Sigmoid colon (tissue), 6 donors: ENCODE measurements at regions not wholly inside any gene's neighbourhood (a gene's known extent, or its start where the extent isn't known, plus 50 kb on each side); places are given as distances from the start of the nearest gene placed in this dataset.

Experiments used
- DNase-seq: peaks from one replicate; pipeline ENCODE4 v3.0.0-alpha.2; 2019
- H3K27ac ChIP-seq, 4 donors: fragments of 200-600 bp; sonication (generic); one replicate each; pipeline ENCODE4 v1.5.1; 2016 to 2019; ENCODE audit warnings: mild to moderate bottlenecking in 1 of 4
- H3K27me3 ChIP-seq, 3 donors: fragments of 200-600 bp; sonication (generic); one replicate each; pipeline ENCODE4 v1.5.1; 2019; ENCODE audit warnings: mild to moderate bottlenecking in 1 of 3
- H3K36me3 ChIP-seq, 4 donors: fragments of 200-600 bp; sonication (generic); one replicate each; pipeline ENCODE4 v1.5.1; 2016 to 2019
- H3K4me1 ChIP-seq, 4 donors: fragments of 200-600 bp; sonication (generic); one replicate each; pipeline ENCODE4 v1.5.1; 2017 to 2019
- H3K4me3 ChIP-seq, 4 donors: fragments of 200-600 bp; sonication (generic); one replicate each; pipeline ENCODE4 v1.5.1; 2017 to 2019; ENCODE audit warnings: mild to moderate bottlenecking in 2 of 4, moderate library complexity in 1 of 4
- H3K9me3 ChIP-seq, 4 donors: fragments of 200-600 bp in 3 of 4; sonication (generic) in 3 of 4; one replicate each; pipeline versions ENCODE4 v1.5.1 to v1.6.1; 2013 to 2019
- CTCF ChIP-seq, 4 experiments: fragments of 450-650 bp in 3 of 4; fragments of 200-600 bp in 1 of 4; IDR thresholded peaks; one replicate each; pipeline ENCODE4 v1.5.1; 2016 to 2019; ENCODE audit warnings: antibody characterized with exemption in 4 of 4, mild to moderate bottlenecking in 3 of 4, moderate library complexity in 2 of 4
- EP300 ChIP-seq, 4 donors: sonication (generic); formaldehyde crosslinking; IDR thresholded peaks; one replicate each; pipeline ENCODE4 v1.6.1; 2017; ENCODE audit warnings: antibody characterized with exemption in 4 of 4
- POLR2A ChIP-seq, 2 donors: fragments of 450-650 bp; IDR thresholded peaks; one replicate each; pipeline ENCODE4 v1.6.1; 2016; ENCODE audit warnings: antibody characterized with exemption in 2 of 2, mild to moderate bottlenecking in 2 of 2, moderate library complexity in 2 of 2
- POLR2AphosphoS5 ChIP-seq, 4 donors: sonication (generic); formaldehyde crosslinking; IDR thresholded peaks; one replicate each; pipeline ENCODE4 v1.6.1; 2017; ENCODE audit warnings: antibody characterized with exemption in 4 of 4
- WGBS, 2 donors: extraction: QIAGEN DNeasy Blood & Tissue Kit; methylation state at CpG; one replicate each; pipeline ENCODE4 v1.1.7; 2013; 5-methylcytosine and 5-hydroxymethylcytosine counted together
- intact Hi-C: fragments of 100-400 bp; cut with DNase I; formaldehyde crosslinking; loops from one replicate; pipeline ENCODE4 v1.15.1; 2023
- donor health status: healthy with polysubstance abuse.
- donor health status: healthy.

DNA sequence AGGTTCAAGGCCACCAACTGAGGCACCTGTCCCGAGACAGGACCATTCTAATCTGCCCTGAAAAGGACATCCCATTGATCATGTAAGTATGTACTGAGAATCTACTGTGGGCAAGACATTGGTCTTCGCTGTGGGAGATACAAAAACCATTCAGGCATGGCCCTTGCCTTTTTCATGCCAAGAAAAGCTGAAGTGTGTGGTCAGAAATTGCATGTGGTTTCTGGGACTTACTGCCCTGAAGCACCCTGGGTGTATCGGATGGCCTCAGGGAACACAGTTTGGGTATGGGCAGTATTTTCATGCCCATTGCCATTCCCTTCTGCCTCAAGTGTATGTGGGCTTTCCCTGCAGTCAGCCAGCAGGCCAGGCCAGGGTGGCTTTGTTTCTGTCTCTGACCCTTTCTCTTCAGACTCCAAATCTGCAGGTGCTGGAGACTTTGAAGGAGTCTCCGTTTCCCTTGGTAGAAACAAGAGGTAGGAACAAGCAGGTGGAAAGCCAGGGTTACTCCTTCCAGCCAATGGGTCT is 285.7 kb downstream of the ZEB1 start:
- intact Hi-C loops = loop anchor here (5.0 kb wide), 4 partner anchors 153 to 572 kb away; partner anchors contain the start of gene ZNF438
- WGBS, 2 donors = 93 to 95% methylated on average over 4 of the region's 4 CpGs
- TF ChIP-seq POLR2A (IDR thresholded peaks at IDR 0.05) (no peak), CTCF (IDR thresholded peaks at IDR 0.05) (no peak), EP300 (IDR thresholded peaks at IDR 0.05) (no peak), POLR2AphosphoS5 (IDR thresholded peaks at IDR 0.05) (no peak)

GRCh38 chr10:31604096-31604495 is 285.1 kb downstream of the ZEB1 start:
- no peaks in the 10 kb centered on the region for H3K36me3 ChIP-seq
- WGBS, 2 donors = 74 to 78% methylated on average over 12 of the region's 12 CpGs
- TF ChIP-seq EP300 (IDR thresholded peaks at IDR 0.05) (no peak), POLR2A (IDR thresholded peaks at IDR 0.05) (no peak), POLR2AphosphoS5 (IDR thresholded peaks at IDR 0.05) (no peak), CTCF (IDR thresholded peaks at IDR 0.05) (no peak)
- H3K27ac ChIP-seq = peak overlapping the region; percentile 86 to 93 (median 90)
- intact Hi-C loops = loop anchor here (5.0 kb wide), 4 partner anchors 153 to 572 kb away; partner anchors contain the start of gene ZNF438
- peaks cover 0 to 56% (median 38%) of the 10 kb centered on the region in 4 donors for H3K4me1 ChIP-seq
- H3K4me3 ChIP-seq = peak overlapping the region in 3 of 4 donors; percentile 66 to 74 (median 66)
- DNase-seq = peak; percentile 82
- H3K9me3 ChIP-seq = no peaks in the 10 kb centered on the region
- no peaks in the 10 kb centered on the region for H3K27me3 ChIP-seq

More for the DNA sequence above, 285.7 kb downstream of the ZEB1 start:
- Histone ChIP-seq H3K27me3 (no peaks in the 10 kb centered on the region), H3K36me3 (no peaks in the 10 kb centered on the region), H3K9me3 (no peaks in the 10 kb centered on the region), H3K4me1 (peaks cover 0 to 51% (median 38%) of the 10 kb centered on the region in 4 donors), H3K4me3 (no peak overlapping the region), H3K27ac (peak overlapping the region; percentile 86 to 93 (median 90))
- DNase-seq = no peak

DNA sequence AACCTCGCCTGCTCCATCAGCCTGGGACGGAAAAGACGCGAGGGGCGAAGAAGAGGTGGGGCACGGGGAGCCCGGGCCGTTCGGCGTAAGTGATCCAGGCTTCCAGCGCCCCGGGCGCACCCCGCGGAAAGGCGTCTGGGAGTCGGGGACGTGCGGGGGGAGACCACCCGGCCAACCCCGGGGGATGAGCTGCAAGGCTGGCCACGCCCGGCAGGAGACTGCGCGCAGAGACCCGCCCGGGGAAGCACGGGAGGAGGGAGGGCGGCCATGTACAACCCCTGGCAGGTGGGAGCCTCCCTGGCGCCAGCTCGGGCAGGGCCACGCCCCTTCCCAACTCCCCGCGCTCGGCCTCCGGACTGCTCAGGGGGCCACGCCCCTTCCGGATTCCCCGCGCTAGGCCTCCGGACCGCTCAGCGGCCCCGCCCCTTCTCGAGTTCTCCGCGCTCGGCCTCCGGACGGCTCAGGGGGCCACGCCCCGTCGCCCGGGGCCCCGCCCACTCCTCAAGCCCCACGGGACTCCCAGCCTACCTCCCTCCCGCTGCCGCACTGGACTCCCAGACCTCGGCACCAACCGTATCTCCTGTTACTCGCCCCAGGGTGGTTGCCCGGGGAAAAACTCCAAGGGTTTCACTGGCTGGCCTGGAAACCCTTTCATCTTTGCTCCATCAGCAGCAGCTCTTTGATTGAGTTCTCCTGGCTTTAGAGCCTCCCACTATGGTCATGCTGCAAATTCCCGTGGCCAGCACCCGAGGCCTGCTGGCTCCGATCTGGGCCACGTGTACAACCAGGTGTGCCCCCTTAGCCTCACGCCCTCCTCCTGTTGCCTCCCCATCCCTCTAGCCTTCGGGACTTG is 284.4 kb downstream of the ZEB1 start:
- Histone ChIP-seq H3K4me1 (peaks cover 0 to 58% (median 38%) of the 10 kb centered on the region in 4 donors), H3K9me3 (no peaks in the 10 kb centered on the region), H3K27ac (peak overlapping the region; percentile 86 to 93 (median 90)), H3K27me3 (no peaks in the 10 kb centered on the region), H3K4me3 (peak overlapping the region; percentile 40 to 74 (median 66)), H3K36me3 (no peaks in the 10 kb centered on the region)
- 5 to 6% methylated on average over 68 of the region's 68 CpGs for WGBS, 2 donors
- peak; percentile 98 for DNase-seq
- intact Hi-C loops = loop anchor here (2.0 to 5.0 kb wide), 5 partner anchors 59 to 571 kb away; partner anchors contain the start of gene ZNF438
- TF ChIP-seq POLR2A (IDR thresholded peaks at IDR 0.05) = peak; percentile 36 to 74
- TF ChIP-seq POLR2AphosphoS5 (IDR thresholded peaks at IDR 0.05) = peak; percentile 70 to 89 (median 85)
- no peak for TF ChIP-seq CTCF (IDR thresholded peaks at IDR 0.05)
- peak in 1 of 4 donors; percentile 68 for TF ChIP-seq EP300 (IDR thresholded peaks at IDR 0.05)

GRCh38 chr10:31602541-31603234 is 283.7 kb downstream of the ZEB1 start:
- H3K27me3 ChIP-seq = no peaks in the 10 kb centered on the region
- peak; percentile 54 to 89 (median 71) for TF ChIP-seq POLR2AphosphoS5 (IDR thresholded peaks at IDR 0.05)
- TF ChIP-seq POLR2A (IDR thresholded peaks at IDR 0.05) = no peak
- TF ChIP-seq EP300 (IDR thresholded peaks at IDR 0.05) = peak in 1 of 4 donors; percentile 58
- TF ChIP-seq CTCF (IDR thresholded peaks at IDR 0.05) = no peak
- H3K36me3 ChIP-seq = no peaks in the 10 kb centered on the region
- DNase-seq = peak; percentile 96
- peaks cover 0 to 58% (median 38%) of the 10 kb centered on the region in 4 donors for H3K4me1 ChIP-seq
- peak overlapping the region; percentile 86 to 93 (median 90) for H3K27ac ChIP-seq
- intact Hi-C loops = loop anchor here (2.0 to 5.0 kb wide), 5 partner anchors 60 to 570 kb away; partner anchors contain the start of gene ZNF438
- 14 to 29% methylated on average over 22 of the region's 22 CpGs for WGBS, 2 donors
- H3K9me3 ChIP-seq = no peaks in the 10 kb centered on the region
- peak overlapping the region; percentile 40 to 74 (median 66) for H3K4me3 ChIP-seq
